ENCODE measurements at regions not wholly inside any gene's neighbourhood (a gene's known extent, or its start where the extent isn't known, plus 50 kb on each side); places are given as distances from the start of the nearest gene placed in this dataset.

DNA sequence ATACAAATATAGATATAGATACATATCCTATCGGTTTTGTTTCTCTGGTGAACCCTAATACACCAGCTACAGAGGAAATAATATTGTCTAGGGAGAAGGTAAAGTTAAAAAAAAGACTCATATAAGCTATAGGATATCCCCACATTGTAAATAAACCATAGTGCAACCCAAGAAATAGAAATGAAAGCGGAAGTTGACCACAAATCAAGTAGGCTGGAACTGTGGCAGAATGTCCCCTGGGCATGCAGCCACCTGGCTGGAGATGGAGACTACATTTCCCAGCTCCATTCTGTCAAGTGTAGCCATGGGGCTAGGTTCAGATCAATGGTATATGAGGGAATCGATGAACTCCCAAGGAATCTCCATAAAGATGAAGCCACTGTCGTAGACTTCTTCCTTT, 70.1 kb upstream of the RPS6KA2 start:
- Histone ChIP-seq H3K36me3 (no peaks in the 10 kb centered on the region), H3K4me3 (no peak overlapping the region), H3K4me1 (peaks cover 0 to 6% (median 3%) of the 10 kb centered on the region in 9 donors), H3K27me3 (no peaks in the 10 kb centered on the region), H3K27ac (no peak overlapping the region), H3K9me3 (no peaks in the 10 kb centered on the region)
- no peak for DNase-seq
- no peak for ATAC-seq
- TF ChIP-seq, protein P1, sequence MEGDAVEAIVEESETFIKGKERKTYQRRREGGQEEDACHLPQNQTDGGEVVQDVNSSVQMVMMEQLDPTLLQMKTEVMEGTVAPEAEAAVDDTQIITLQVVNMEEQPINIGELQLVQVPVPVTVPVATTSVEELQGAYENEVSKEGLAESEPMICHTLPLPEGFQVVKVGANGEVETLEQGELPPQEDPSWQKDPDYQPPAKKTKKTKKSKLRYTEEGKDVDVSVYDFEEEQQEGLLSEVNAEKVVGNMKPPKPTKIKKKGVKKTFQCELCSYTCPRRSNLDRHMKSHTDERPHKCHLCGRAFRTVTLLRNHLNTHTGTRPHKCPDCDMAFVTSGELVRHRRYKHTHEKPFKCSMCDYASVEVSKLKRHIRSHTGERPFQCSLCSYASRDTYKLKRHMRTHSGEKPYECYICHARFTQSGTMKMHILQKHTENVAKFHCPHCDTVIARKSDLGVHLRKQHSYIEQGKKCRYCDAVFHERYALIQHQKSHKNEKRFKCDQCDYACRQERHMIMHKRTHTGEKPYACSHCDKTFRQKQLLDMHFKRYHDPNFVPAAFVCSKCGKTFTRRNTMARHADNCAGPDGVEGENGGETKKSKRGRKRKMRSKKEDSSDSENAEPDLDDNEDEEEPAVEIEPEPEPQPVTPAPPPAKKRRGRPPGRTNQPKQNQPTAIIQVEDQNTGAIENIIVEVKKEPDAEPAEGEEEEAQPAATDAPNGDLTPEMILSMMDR (IDR thresholded peaks at IDR 0.05), result no peak
- 90 to 93% methylated on average over 4 of the region's 4 CpGs for WGBS, 2 donors
- intact Hi-C loops (cut with DNase I), result loop anchor here in 1 of 10 donors (10.0 kb wide), 1 partner anchor 122 kb away; no protein-coding TSS in a partner anchor

DNA sequence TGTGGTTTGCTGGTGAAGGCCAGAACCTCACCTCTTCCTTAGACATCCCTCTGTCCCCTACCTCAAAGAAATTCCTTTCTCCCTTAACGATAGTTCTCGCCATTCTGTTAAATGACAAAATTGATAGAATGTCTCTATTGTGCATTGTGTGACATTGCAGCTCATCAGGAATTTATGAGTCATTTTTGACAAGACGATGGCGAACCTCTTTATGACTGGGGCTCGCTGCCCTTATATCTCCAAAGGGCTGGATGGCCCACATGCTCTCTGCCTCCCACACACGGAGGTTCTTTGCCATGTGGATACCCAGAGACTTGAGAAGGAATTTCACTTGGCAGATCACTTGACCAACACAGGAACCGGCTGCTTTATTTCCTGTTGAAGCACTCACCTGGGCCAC, 66.8 kb upstream of the RPS6KA2 start:
- DNase-seq (no peak), ATAC-seq (no peak)
- WGBS, 2 donors, result 88 to 89% methylated on average over 7 of the region's 7 CpGs
- intact Hi-C loops (cut with DNase I), result loop anchor here in 1 of 10 donors (10.0 kb wide), 1 partner anchor 119 kb away; no protein-coding TSS in a partner anchor
- H3K4me3 ChIP-seq, result no peak overlapping the region
- no peaks in the 10 kb centered on the region for H3K27me3 ChIP-seq
- no peaks in the 10 kb centered on the region for H3K36me3 ChIP-seq
- no peak overlapping the region for H3K27ac ChIP-seq
- H3K9me3 ChIP-seq, result no peaks in the 10 kb centered on the region
- peaks cover 4 to 22% (median 17%) of the 10 kb centered on the region in 9 donors for H3K4me1 ChIP-seq
- TF ChIP-seq, protein P1 (IDR thresholded peaks at IDR 0.05), result no peak

DNA sequence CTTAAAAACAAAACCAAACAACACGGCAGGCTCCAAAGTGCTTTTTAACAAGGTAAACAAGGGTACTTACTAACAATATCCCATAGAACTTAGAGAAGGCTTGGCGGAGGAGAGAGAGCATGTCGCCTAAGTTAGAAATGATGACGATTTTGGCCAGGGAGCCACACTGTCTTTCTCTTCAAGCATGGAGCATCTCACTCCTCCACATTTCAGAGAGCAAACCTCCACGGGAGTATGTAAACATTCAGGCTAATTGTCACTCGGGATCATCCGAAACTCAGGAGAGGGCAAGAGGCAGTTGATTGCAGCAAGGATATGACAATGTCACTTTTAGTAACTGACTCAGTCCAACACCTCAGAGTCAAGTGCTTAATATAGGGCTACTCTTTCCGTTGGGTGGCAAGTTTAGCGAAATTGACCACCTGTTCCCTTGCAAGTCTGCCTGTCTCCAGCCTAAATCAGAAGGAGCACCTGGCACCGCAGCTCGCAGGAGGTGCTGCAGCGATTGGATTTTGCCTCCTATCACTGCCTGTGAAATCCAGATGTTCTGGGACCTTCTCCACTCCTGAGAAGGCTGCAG, 65.8 kb upstream of the RPS6KA2 start:
- no peak overlapping the region for H3K4me3 ChIP-seq
- 85 to 86% methylated on average over 12 of the region's 12 CpGs for WGBS, 2 donors
- no peak overlapping the region for H3K27ac ChIP-seq
- TF ChIP-seq, protein P1 (IDR thresholded peaks at IDR 0.05), result no peak
- no peaks in the 10 kb centered on the region for H3K36me3 ChIP-seq
- DNase-seq (no peak), ATAC-seq (no peak)
- intact Hi-C loops (cut with DNase I), result loop anchor here in 1 of 10 donors (10.0 kb wide), 1 partner anchor 118 kb away; no protein-coding TSS in a partner anchor
- H3K4me1 ChIP-seq, result peaks cover 4 to 22% (median 17%) of the 10 kb centered on the region in 9 donors
- no peaks in the 10 kb centered on the region for H3K27me3 ChIP-seq
- H3K9me3 ChIP-seq, result no peaks in the 10 kb centered on the region

DNA sequence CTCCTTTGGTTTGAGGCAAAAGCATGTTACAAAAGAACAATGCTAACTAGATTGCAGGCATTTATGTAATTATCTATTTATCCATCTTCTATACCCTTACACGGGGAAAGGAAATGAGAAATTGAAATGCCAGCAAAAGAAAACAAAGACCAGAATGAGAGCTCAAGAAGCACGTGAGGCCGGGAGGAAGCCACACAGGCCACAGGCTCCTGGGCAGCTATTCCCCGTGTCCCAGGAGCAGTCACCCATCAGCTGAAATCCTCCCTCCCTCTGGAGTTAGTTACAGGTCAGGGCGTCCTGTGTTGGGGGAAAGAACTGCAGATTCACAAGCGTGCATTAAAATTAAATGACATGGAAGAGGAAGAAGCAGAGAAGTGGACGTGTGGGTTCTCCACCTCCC, 64.7 kb upstream of the RPS6KA2 start:
- peak overlapping the region in 8 of 10 donors; percentile 2 to 79 (median 67) for H3K27ac ChIP-seq
- ATAC-seq (peak in 6 of 8 donors; percentile 31 to 68 (median 54)), DNase-seq (no peak)
- no peaks in the 10 kb centered on the region for H3K27me3 ChIP-seq
- peaks cover 4 to 22% (median 17%) of the 10 kb centered on the region in 9 donors for H3K4me1 ChIP-seq
- H3K4me3 ChIP-seq, result no peak overlapping the region
- intact Hi-C loops (cut with DNase I), result loop anchor here in 2 of 10 donors (1.0 to 10.0 kb wide), 2 partner anchors 64 to 117 kb away; partner anchors contain the start of gene RPS6KA2 (in 1 of the 2)
- TF ChIP-seq, protein P1 (IDR thresholded peaks at IDR 0.05), result no peak
- no peaks in the 10 kb centered on the region for H3K36me3 ChIP-seq
- H3K9me3 ChIP-seq, result no peaks in the 10 kb centered on the region
- 32 to 37% methylated on average over 7 of the region's 7 CpGs for WGBS, 2 donors

All from heart right ventricle (tissue), 16 donors.